ENCODE measurements at regions not wholly inside any gene's neighbourhood (a gene's known extent, or its start where the extent isn't known, plus 50 kb on each side); places are given as distances from the start of the nearest gene placed in this dataset.

- Histone ChIP-seq H3K9me2 (replicated peaks; ENCODE audit: low read depth, low read length) (no peaks in the 10 kb centered on the region), H3K79me2 (ENCODE audit: insufficient read depth, low read length) (no peaks in the 10 kb centered on the region), H3K4me3 (ENCODE audit: low read length, poor library complexity, severe bottlenecking) (no peak overlapping the region), H3K4me2 (ENCODE audit: low read depth, low read length, poor library complexity, severe bottlenecking) (no peak overlapping the region), H3K9ac (ENCODE audit: low read depth, low read length, poor library complexity, severe bottlenecking) (no peak overlapping the region), H3K9me3 (ENCODE audit: insufficient read depth, low read depth, low read length) (no peaks in the 10 kb centered on the region), H3K36me3 (ENCODE audit: insufficient read depth, low read length) (no peaks in the 10 kb centered on the region), H4K20me1 (ENCODE audit: insufficient read depth, low read length, poor library complexity, severe bottlenecking) (no peaks in the 10 kb centered on the region), H3K4me1 (ENCODE audit: insufficient read depth, low read length, poor library complexity, severe bottlenecking) (no peaks in the 10 kb centered on the region), H3F3A (ENCODE audit: low read depth) (no peaks in the 10 kb centered on the region), H3K27me3 (ENCODE audit: insufficient read depth, low read length, poor library complexity, severe bottlenecking) (no peaks in the 10 kb centered on the region), H2AFZ (ENCODE audit: low read length) (no peak overlapping the region)
- TF ChIP-seq CTCF (conservative IDR thresholded peaks at IDR 0.05; ENCODE audit: low read length) (no peak), EZH2phosphoT487 (IDR thresholded peaks at IDR 0.05; ENCODE audit: borderline replicate concordance) (no peak)
These were observed 404.5 kb downstream of the INHBA start for GRCh38 chr7:41298409-41298808.

- TF ChIP-seq EZH2phosphoT487 (IDR thresholded peaks at IDR 0.05; ENCODE audit: borderline replicate concordance): no peak
- no peak for TF ChIP-seq CTCF (conservative IDR thresholded peaks at IDR 0.05; ENCODE audit: low read length)
- no peaks in the 10 kb centered on the region for H3K79me2 ChIP-seq (ENCODE audit: insufficient read depth, low read length)
- H4K20me1 ChIP-seq (ENCODE audit: insufficient read depth, low read length, poor library complexity, severe bottlenecking): no peaks in the 10 kb centered on the region
- H3K4me3 ChIP-seq (ENCODE audit: low read length, poor library complexity, severe bottlenecking): no peak overlapping the region
- H3K9ac ChIP-seq (ENCODE audit: low read depth, low read length, poor library complexity, severe bottlenecking): no peak overlapping the region
- no peaks in the 10 kb centered on the region for H3K4me1 ChIP-seq (ENCODE audit: insufficient read depth, low read length, poor library complexity, severe bottlenecking)
- no peaks in the 10 kb centered on the region for H3K36me3 ChIP-seq (ENCODE audit: insufficient read depth, low read length)
- no peak overlapping the region for H2AFZ ChIP-seq (ENCODE audit: low read length)
- no peaks in the 10 kb centered on the region for H3K9me2 ChIP-seq (replicated peaks; ENCODE audit: low read depth, low read length)
- H3K27me3 ChIP-seq (ENCODE audit: insufficient read depth, low read length, poor library complexity, severe bottlenecking): no peaks in the 10 kb centered on the region
- H3F3A ChIP-seq (ENCODE audit: low read depth): no peaks in the 10 kb centered on the region
- H3K4me2 ChIP-seq (ENCODE audit: low read depth, low read length, poor library complexity, severe bottlenecking): no peak overlapping the region
- no peaks in the 10 kb centered on the region for H3K9me3 ChIP-seq (ENCODE audit: insufficient read depth, low read depth, low read length)
These were observed 405.7 kb downstream of the INHBA start for GRCh38 chr7:41297166-41297565.

GRCh38 chr7:41295455-41295815 lies 407.5 kb downstream of the INHBA start:
- Histone ChIP-seq H3K4me3 (ENCODE audit: low read length, poor library complexity, severe bottlenecking) (no peak overlapping the region), H3K36me3 (ENCODE audit: insufficient read depth, low read length) (no peaks in the 10 kb centered on the region), H3K27me3 (ENCODE audit: insufficient read depth, low read length, poor library complexity, severe bottlenecking) (no peaks in the 10 kb centered on the region), H3K9me2 (replicated peaks; ENCODE audit: low read depth, low read length) (no peaks in the 10 kb centered on the region), H3K4me2 (ENCODE audit: low read depth, low read length, poor library complexity, severe bottlenecking) (no peak overlapping the region), H3K9me3 (ENCODE audit: insufficient read depth, low read depth, low read length) (no peaks in the 10 kb centered on the region), H3F3A (ENCODE audit: low read depth) (no peaks in the 10 kb centered on the region), H3K9ac (ENCODE audit: low read depth, low read length, poor library complexity, severe bottlenecking) (no peak overlapping the region), H4K20me1 (ENCODE audit: insufficient read depth, low read length, poor library complexity, severe bottlenecking) (no peaks in the 10 kb centered on the region), H2AFZ (ENCODE audit: low read length) (no peak overlapping the region), H3K79me2 (ENCODE audit: insufficient read depth, low read length) (no peaks in the 10 kb centered on the region), H3K4me1 (ENCODE audit: insufficient read depth, low read length, poor library complexity, severe bottlenecking) (no peaks in the 10 kb centered on the region)
- TF ChIP-seq CTCF (conservative IDR thresholded peaks at IDR 0.05; ENCODE audit: low read length): no peak
- TF ChIP-seq EZH2phosphoT487 (IDR thresholded peaks at IDR 0.05; ENCODE audit: borderline replicate concordance): no peak
